GM21526 (cell line): ENCODE measurements at regions not wholly inside any gene's neighbourhood (a gene's known extent, or its start where the extent isn't known, plus 50 kb on each side); places are given as distances from the start of the nearest gene placed in this dataset.

Experiments used
- ATAC-seq: cut with Tn5 transposase; IDR thresholded peaks from one replicate; pipeline ENCODE4 v1.9.1; 2021; ENCODE audit warnings: moderate library complexity; ENCODE audit not compliant: unreplicated experiment, low FRiP score

DNA sequence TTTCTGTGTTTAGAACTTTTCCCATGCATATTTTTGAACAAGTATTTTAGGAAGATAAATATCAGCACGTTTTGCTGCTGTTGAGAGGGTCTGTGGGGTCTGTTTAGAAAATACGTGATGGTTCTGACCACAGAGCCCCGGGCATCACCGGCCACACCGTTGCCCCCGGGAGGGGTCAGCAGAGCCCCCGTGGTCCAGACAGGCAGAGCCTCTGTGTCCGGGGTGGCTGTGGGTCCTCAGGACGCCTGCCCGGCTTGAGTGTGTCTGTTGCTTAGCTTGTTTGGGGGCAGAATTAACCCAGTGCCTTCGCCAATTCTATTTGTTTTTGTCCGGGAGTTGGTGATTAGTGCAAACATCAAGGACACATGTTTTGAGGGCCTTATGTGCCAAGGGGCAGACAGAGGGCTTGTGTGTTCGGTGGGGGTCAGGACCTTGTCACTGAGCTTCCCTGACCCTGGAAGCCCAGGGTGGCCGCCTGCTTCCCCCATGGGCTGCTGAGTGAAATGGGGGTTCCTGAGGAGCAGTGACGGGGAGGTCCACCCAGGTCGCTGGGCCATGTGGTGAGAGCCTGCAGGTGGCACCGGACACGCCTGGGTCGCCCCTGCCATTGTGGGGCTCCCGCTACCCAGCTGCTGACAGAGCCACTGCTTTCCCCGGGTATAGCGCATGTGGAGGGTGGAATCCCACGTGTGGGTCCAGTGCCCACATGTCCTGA is 122.2 kb downstream of the SIK1 start:
- no peak for ATAC-seq

DNA sequence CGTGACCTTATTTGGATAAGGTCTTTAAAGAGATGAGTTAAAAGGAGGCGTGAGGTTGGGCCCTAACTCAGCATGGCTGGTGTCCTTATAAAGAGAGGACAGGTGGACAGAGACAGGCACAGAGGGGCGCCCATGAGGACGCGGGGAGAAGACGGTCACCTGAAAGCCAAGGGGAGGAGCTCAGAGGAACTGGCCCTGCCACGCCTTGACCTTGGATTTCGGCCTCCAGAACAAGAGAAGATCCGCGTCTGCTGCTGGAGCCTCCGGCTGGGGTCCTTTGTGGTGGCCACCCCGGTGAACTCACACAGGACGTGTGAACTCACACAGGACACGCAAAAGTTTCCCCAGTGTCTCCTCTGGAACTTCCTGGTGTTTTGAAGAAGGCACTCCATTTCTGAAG is 122.7 kb downstream of the SIK1 start:
- ATAC-seq = no peak

GRCh38 chr21:43303275-43304178 is 123.4 kb downstream of the SIK1 start:
- no peak for ATAC-seq

DNA sequence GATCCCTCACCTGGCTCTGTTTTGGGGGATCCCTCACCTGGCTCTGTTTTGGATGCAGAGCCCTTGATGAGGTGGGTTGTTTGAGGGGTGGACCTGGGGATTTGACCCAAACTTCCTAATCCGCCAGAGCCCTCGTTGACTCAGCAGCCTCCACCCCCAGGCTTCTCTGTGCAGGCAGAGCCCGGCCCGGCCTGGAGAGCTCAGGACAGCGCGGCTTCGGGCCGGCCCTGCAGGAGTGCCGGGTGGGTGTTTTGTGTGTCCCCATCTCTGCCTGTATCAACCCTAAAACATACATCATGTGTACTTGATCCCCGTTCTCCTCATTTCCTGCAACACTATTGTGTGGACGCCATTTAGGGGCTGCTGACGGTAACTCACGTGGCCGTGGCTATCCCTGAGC is 124.2 kb downstream of the SIK1 start:
- no peak for ATAC-seq

- ATAC-seq = no peak
Observed at GRCh38 chr21:43302062-43302700, 124.8 kb downstream of the SIK1 start.

DNA sequence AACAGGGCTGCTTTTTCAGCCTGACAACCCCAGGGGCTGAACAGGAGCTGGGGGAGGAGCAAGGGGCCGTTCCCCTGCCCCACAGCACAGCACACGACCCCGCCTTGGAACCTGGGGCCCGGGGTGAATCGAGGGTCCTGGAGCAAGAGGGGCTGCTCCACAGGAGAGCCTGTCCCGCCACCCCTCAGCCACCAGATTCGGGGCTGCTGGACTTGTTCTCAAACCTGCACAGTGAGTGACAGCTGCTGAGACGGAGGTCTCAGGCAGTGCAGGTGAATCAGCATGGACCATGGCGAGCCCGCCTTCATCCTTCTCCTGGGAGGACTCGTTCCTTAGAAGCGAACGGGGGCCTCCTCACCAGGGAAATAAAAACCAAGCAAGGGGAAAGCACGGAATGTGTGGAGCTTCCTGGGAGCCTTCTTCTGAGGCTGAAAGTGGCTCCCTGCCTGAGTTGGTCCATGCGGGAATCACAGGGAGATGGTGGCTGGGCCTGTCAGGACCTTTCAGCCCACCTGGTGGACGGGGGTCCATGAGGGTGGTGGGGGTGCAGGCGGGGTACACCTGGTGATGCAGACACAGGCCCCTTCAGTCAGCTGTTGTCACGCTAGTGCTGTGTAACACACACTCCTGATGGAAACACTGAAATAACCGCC is 125.4 kb downstream of the SIK1 start:
- ATAC-seq = no peak

DNA sequence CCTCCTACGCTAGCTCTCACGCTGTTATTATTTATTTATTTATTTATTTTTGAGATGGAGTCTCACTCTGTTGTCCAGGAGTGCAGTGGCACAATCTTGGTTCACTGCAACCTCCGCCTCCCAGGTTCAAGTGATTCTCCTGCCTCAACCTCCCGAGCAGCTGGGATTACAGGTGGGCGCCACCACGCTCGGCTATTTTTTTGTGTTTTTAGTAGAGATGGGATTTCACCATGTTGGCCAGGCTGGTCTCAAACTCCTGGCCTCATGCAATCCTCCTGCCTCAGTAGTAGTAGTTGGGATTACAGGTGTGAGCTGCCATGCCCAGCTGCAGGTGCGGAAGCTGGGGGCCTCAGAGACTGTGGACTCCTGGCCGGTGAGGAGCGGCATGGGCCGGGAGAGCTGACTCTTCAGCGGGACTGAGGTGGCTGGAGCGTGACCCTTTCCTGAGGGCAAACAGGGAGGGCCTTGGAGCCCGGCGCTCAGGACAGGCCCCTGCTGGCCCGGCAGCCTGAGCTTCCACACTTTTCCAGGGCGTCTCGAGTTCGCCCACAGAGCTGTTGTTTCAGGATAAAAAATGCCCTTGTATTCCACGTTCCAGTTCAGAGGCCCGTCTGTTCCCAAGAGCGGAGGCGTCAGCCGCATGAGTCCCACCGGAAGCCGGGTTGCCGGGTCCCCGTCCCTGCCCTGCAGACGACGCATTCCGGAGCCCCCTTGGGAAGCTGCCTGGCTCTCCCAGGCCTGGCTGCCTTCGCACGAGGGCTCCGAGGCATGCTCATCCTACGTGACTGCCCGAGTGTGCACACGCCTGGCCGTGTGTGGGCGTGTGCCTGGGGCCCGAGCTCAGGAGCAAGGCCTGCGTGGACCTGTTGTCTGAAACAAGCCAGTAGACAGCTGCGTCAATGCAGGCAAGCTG is 126.2 kb downstream of the SIK1 start:
- no peak for ATAC-seq

- ATAC-seq = no peak
Observed at GRCh38 chr21:43299441-43300277, 127.3 kb downstream of the SIK1 start.

GRCh38 chr21:43298546-43299440 is 128.1 kb downstream of the SIK1 start:
- ATAC-seq = no peak

- no peak for ATAC-seq
Observed at GRCh38 chr21:43297989-43298388, 128.9 kb downstream of the SIK1 start.

- ATAC-seq = no peak
Observed at GRCh38 chr21:43297391-43297981, 128.7 kb downstream of the CRYAA start.

DNA sequence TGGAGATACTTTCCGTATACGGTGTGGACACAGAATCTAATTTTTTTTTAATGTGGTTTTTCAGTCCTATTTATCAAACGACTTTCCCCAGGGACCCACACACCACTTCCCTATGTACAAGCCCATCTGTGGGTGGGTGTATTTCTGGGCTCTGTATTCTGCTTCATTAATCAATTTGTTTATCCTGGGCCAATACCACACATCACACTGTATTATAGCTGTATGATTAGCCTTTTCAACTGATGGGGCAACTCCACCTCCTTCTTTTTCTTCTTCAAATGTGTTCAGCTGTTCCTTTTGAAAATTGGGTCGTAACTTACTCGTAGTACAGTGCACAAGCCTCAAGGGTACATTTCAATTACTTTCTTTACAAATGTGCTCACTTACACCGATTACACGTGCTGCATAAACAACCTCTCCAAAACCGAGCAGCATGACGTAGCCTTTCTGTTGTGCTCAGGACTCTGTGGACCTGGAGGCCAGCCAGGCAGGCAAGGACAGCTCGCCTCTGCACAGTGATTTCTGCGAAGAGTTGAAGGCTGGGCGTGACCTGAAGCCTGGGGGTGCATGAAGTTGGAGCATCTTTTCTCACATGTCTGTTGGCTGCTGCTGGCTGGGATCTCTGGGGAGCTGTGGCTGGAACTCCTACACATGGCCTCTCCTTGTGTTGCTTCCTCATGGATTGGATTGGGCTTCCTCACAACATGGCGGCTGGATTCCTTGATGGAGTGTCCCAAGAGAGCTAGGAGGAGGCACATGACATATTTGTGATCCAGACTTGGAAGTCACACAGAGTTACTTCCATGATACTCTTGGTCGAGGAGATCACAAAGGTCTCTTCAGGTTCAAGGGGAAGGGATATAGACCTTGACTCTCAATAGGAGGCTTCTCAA is 126.5 kb downstream of the CRYAA start:
- no peak for ATAC-seq

DNA sequence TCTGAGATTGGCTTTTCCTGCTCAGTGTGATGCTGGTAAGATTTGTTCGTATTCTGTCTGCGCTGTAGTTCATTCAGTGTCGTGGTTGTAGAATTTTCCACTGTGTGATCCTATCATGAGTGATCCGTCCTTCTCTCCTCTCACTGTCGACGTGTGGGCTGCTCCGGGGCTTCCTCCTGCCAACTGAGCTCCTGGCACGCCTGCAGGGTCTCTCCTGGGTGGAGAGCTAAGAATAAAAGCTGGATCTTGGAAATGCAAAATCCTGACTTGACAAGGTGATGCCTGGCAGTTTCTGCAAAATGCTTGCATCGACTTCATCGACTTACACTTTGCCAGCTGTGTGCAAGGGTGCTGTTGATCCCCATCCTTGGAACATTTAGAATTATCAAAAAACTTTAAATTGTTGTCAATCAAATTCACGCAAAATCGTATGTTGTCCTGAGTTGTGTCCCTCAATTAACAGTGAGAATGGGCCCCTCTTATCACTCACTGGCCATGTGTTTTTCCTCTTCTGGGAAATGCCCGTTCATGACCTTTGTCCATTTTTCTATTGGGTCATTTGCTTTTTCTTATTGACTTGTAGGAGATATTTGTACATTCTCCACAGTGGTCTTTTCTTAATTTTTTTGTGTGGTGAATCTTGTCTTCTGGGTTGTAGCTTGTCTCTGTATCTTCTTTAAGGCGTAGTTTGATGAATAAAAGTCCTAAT is 125.5 kb downstream of the CRYAA start:
- ATAC-seq = no peak

GRCh38 chr21:43292866-43293142 is 124.0 kb downstream of the CRYAA start:
- no peak for ATAC-seq

GRCh38 chr21:43292041-43292865 is 123.4 kb downstream of the CRYAA start:
- no peak for ATAC-seq
